ENCODE measurements at regions not wholly inside any gene's neighbourhood (a gene's known extent, or its start where the extent isn't known, plus 50 kb on each side); places are given as distances from the start of the nearest gene placed in this dataset.

- Histone ChIP-seq H4K20me1 (ENCODE audit: control insufficient read depth, insufficient read depth) (no peaks in the 10 kb centered on the region), H3K27ac (ENCODE audit: control insufficient read depth, insufficient read depth) (no peak overlapping the region), H3K4me1 (ENCODE audit: control insufficient read depth, insufficient read depth, low read length) (no peaks in the 10 kb centered on the region), H3K9me3 (replicated peaks; ENCODE audit: control insufficient read depth, insufficient read depth, low read length) (no peaks in the 10 kb centered on the region), H3K9ac (ENCODE audit: control insufficient read depth, insufficient read depth, low read length) (no peak overlapping the region), H3K36me3 (ENCODE audit: control insufficient read depth in 2 of 2, insufficient read depth in 2 of 2, low read length in 1 of 2) (no peaks in the 10 kb centered on the region), H3K4me2 (ENCODE audit: control insufficient read depth, insufficient read depth) (no peak overlapping the region), H3K4me3 (no peak overlapping the region), H3K27me3 (replicated peaks in 1 of 2; ENCODE audit: control insufficient read depth in 2 of 2, insufficient read depth in 2 of 2, low read length in 1 of 2) (no peaks in the 10 kb centered on the region), H3K79me2 (ENCODE audit: control insufficient read depth, insufficient read depth, low read length) (no peaks in the 10 kb centered on the region), H2AFZ (ENCODE audit: control insufficient read depth, low read depth, low read length) (no peak overlapping the region)
- intact Hi-C loops (cut with micrococcal nuclease; ENCODE audit: unreplicated experiment) = no loop called here
- in situ Hi-C loops (cut with MboI) = no loop called here
- RAD21 ChIA-PET (ENCODE audit: unreplicated experiment) = no interaction called here
- CTCF ChIA-PET = no interaction called here
- TF ChIP-seq NFIC (IDR thresholded peaks at IDR 0.05; ENCODE audit: low read depth, low read length) (no peak), CTCF (IDR thresholded peaks at IDR 0.05 in 2 of 3, conservative IDR thresholded peaks at IDR 0.05 in 1 of 3; ENCODE audit: control insufficient read depth in 2 of 3, extremely low read depth in 1 of 3, insufficient read depth in 1 of 3, low read depth in 3 of 3, low read length in 3 of 3) (no peak), DPF2 (IDR thresholded peaks at IDR 0.05) (no peak), SMAD1 (IDR thresholded peaks at IDR 0.05; ENCODE audit: low read depth, partially characterized antibody) (no peak), ASH2L (IDR thresholded peaks at IDR 0.05; ENCODE audit: borderline replicate concordance, low read depth) (no peak), FOXK2 (IDR thresholded peaks at IDR 0.05) (no peak)
- no TSS peak for BruUV-seq (replicated peaks)
- DNase-seq (ENCODE audit: low read depth, low spot score) = no peak
- POLR2A ChIA-PET = no interaction called here
- FAIRE-seq = no peak
- SMC1A ChIA-PET (ENCODE audit: uncharacterized antibody, unreplicated experiment) = no interaction called here
- ATAC-seq = no peak
Observed at GRCh38 chr3:109213321-109213720, 76.8 kb downstream of the C3orf85 start.

- ChIA-PET CTCF (interaction anchor here (0.8 to 1.8 kb wide), 3 partner anchors 28 to 200 kb away, joined by 3 to 18 read pairs (median 3); no protein-coding TSS in a partner anchor), SMC1A (ENCODE audit: uncharacterized antibody, unreplicated experiment) (interaction anchor here (1.2 kb wide), 1 partner anchor 201 kb away, joined by 6 read pairs; no protein-coding TSS in a partner anchor), POLR2A (no interaction called here), RAD21 (ENCODE audit: unreplicated experiment) (interaction anchor here (1.3 kb wide), 1 partner anchor 200 kb away, joined by 12 read pairs; no protein-coding TSS in a partner anchor)
- Histone ChIP-seq H3K4me3 (no peak overlapping the region), H3K79me2 (ENCODE audit: control insufficient read depth, insufficient read depth, low read length) (no peaks in the 10 kb centered on the region), H3K4me2 (ENCODE audit: control insufficient read depth, insufficient read depth) (no peak overlapping the region), H3K36me3 (ENCODE audit: control insufficient read depth in 2 of 2, insufficient read depth in 2 of 2, low read length in 1 of 2) (no peaks in the 10 kb centered on the region), H3K9me3 (replicated peaks; ENCODE audit: control insufficient read depth, insufficient read depth, low read length) (no peaks in the 10 kb centered on the region), H4K20me1 (ENCODE audit: control insufficient read depth, insufficient read depth) (no peaks in the 10 kb centered on the region), H3K27me3 (replicated peaks in 1 of 2; ENCODE audit: control insufficient read depth in 2 of 2, insufficient read depth in 2 of 2, low read length in 1 of 2) (no peaks in the 10 kb centered on the region), H3K9ac (ENCODE audit: control insufficient read depth, insufficient read depth, low read length) (no peak overlapping the region), H3K27ac (ENCODE audit: control insufficient read depth, insufficient read depth) (no peak overlapping the region), H2AFZ (ENCODE audit: control insufficient read depth, low read depth, low read length) (no peak overlapping the region), H3K4me1 (ENCODE audit: control insufficient read depth, insufficient read depth, low read length) (no peaks in the 10 kb centered on the region)
- TF ChIP-seq IRF3 (IDR thresholded peaks at IDR 0.05) = no peak
- TF ChIP-seq POLR2AphosphoS2 (IDR thresholded peaks at IDR 0.05; ENCODE audit: low read depth, low read length) = no peak
- TF ChIP-seq ZNF384 (IDR thresholded peaks at IDR 0.05; ENCODE audit: borderline replicate concordance, low read depth, low read length) = no peak
- peak in 2 of 3 experiments; percentile 14 to 38; a peak in 2 of 6 replicates for TF ChIP-seq CTCF (IDR thresholded peaks at IDR 0.05 in 2 of 3, conservative IDR thresholded peaks at IDR 0.05 in 1 of 3; ENCODE audit: control insufficient read depth in 2 of 3, extremely low read depth in 1 of 3, insufficient read depth in 1 of 3, low read depth in 3 of 3, low read length in 3 of 3)
- in situ Hi-C loops (cut with MboI) = no loop called here
- DNase-seq (ENCODE audit: low read depth, low spot score) = no peak
- ATAC-seq = peak; percentile 64
- 51% methylated on average over 8 of the region's 8 CpGs for WGBS (ENCODE audit: insufficient coverage, insufficient replicate concordance, low lambda C conversion rate, missing lambda C conversion rate)
- FAIRE-seq = no peak
- BruUV-seq (replicated peaks) = no TSS peak
- intact Hi-C loops (cut with micrococcal nuclease; ENCODE audit: unreplicated experiment) = loop anchor here (10.0 kb wide), 1 partner anchor 200 kb away; no protein-coding TSS in a partner anchor
Observed at GRCh38 chr3:109224333-109224732, 87.8 kb downstream of the C3orf85 start.

Data from GM12878 (cell line).